NCI-H2107 treated with DMSO at 0.1 percent for 48 hours (cell line): ENCODE measurements at regions not wholly inside any gene's neighbourhood (a gene's known extent, or its start where the extent isn't known, plus 50 kb on each side); places are given as distances from the start of the nearest gene placed in this dataset.
"Not testable (repeated sequence)": the region's sequence is repeated elsewhere in the genome, so short reads cannot be mapped to it uniquely, and the experiment has no call there.

Source experiments
- DNase-seq: peaks from one replicate; lab custom pipeline; 2025; ENCODE audit not compliant: unreplicated experiment; lab: John Stamatoyannopoulos, UW

- DNase-seq = no peak
Observed at GRCh38 chr10:42690449-42691360, 52.3 kb upstream of the ZNF33B start.

DNA sequence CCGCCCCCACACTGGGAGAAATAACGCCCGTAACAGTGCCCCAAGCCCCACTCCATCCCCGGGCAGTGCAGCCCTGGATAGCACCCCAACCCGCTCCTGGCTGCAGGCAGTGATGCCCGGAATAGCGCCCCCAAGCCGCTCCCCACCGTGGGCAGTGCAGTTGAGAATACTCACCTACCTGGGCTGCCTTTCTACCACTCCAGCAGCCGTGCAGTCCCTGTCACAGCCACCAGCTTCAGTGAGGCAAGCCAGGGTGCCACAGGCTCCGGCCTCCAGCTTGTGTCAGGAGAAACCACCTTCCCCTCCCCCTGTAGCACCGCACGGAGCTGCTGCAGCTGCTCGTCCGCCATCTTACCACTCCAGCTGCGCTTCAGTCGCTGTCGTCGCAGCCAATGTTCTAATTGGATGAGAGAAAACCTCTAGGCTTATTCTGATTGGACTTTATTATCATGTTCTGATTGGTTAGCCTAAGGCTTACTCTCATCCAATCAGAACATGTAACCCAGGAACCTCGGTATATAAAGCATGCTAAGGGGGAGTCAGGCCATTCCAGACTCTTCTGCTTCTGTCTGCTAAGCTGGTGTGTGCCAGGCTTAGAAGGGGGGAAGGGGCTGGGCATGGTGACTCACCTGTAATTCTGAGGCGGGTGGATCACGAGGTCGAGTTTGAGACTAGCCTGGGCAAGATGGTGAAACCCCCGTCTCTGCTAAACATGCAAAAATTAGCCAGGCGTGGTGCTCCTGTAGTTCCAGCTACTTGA lies 53.2 kb upstream of the ZNF33B start:
- peak; percentile 55 for DNase-seq

DNA sequence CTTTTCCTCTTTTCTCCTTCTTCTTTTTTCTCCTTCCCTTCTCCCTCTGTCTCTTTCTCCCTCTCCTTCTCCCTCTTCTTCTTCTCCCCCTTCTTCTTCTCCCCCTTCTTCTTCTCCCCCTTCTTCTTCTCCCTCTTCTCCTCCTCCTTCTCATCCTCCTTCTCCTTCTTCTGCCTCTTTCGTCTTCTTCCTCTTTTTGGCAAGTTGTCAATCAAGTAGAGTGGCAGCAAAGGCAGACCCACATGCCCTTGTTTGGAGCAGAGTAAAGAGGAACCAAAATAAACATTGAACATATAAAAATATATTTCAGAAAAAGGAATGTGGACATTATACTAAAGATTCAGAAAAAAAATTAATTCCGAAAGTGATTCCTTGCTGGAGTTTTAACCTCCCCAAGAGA lies 59.6 kb upstream of the ZNF33B start:
- no peak for DNase-seq

DNA sequence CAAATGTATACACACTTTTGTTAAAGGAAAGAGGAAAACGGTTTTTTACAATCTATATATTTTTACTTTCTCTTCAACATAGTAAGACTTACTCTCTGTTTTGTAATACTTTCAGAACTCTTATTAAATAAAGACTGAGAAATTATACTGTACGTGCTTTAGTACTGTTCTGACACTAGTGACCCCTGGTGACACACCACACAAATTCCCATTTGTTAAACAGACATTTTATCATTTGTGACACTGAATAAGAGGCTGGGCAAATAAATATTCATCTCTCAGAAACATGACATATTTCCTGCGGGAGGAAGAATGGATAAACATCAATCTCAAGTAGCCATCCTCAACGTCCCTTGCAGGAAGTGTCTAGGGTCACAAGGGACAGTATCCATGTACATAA lies 68.9 kb upstream of the ZNF33B start:
- DNase-seq = no peak

GRCh38 chr10:42719339-42719738 lies 63.3 kb upstream of the BMS1 start:
- not testable (repeated sequence) for DNase-seq

GRCh38 chr10:42722575-42722974 lies 60.0 kb upstream of the BMS1 start:
- no peak for DNase-seq

- DNase-seq = not testable (repeated sequence)
Observed at GRCh38 chr10:42723549-42723948, 59.0 kb upstream of the BMS1 start.

DNA sequence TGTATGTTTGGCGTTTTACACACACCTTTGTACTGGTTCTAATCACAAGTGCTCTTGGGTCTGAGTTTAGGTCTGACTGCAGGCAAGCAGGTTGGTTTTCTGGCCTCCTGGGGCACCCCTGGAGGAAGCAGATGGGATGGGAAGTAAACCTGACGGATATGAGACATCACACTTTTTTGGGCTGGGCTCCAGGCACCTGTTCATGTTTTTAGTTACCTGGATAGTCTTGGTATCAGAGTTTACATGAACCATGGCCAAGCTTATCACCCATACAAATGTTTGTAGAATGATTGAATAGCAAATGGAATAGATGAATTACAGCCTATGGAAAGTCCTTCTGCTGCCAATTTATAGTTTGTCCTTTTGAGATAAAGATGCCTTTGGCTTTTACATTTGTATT lies 57.9 kb upstream of the BMS1 start:
- DNase-seq = not testable (repeated sequence)

DNA sequence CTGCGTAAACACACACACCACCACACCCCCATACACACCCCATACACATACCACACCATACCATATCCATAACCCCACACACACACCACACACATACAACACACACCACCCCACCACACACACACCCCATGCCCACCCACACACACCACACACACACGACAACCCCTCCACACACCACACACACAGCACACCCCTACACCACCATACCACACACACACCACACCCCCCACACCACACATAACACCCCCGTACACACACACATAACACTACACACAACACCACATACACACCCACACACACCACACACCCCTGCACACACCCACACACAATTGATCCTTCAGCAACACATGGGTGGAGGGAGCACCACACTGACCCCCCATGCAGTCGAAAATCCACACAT lies 50.3 kb upstream of the BMS1 start:
- no peak for DNase-seq
